NCI-H1694 treated with DMSO at 0.1 percent for 48 hours (cell line): ENCODE measurements at regions not wholly inside any gene's neighbourhood (a gene's known extent, or its start where the extent isn't known, plus 50 kb on each side); places are given as distances from the start of the nearest gene placed in this dataset.

Source experiments
- DNase-seq: peaks from one replicate; lab custom pipeline; 2025; lab: John Stamatoyannopoulos, UW

- DNase-seq, result no peak
Observed at GRCh38 chr2:19748073-19748375, 153.8 kb downstream of the TTC32 start.

GRCh38 chr2:19747310-19748072 lies 154.3 kb downstream of the TTC32 start:
- no peak for DNase-seq

GRCh38 chr2:19746611-19747309 lies 155.0 kb downstream of the TTC32 start:
- peak; percentile 15 for DNase-seq

- no peak for DNase-seq
Observed at GRCh38 chr2:19746137-19746600, 155.6 kb downstream of the TTC32 start.

GRCh38 chr2:19745318-19746136 lies 156.3 kb downstream of the TTC32 start:
- DNase-seq, result no peak

- DNase-seq, result no peak
Observed at GRCh38 chr2:19744456-19745199, 157.2 kb downstream of the TTC32 start.

- DNase-seq, result no peak
Observed at GRCh38 chr2:19743641-19744040, 158.1 kb downstream of the TTC32 start.

GRCh38 chr2:19742872-19743271 lies 158.9 kb downstream of the TTC32 start:
- DNase-seq, result no peak

- DNase-seq, result no peak
Observed at GRCh38 chr2:19739256-19739655, 162.5 kb downstream of the TTC32 start.

- DNase-seq, result no peak
Observed at GRCh38 chr2:19738707-19739106, 163.1 kb downstream of the TTC32 start.

GRCh38 chr2:19736191-19736831 lies 165.5 kb downstream of the TTC32 start:
- no peak for DNase-seq

GRCh38 chr2:19733951-19734425 lies 167.8 kb downstream of the TTC32 start:
- no peak for DNase-seq

- DNase-seq, result no peak
Observed at GRCh38 chr2:19733390-19733789, 168.4 kb downstream of the TTC32 start.

GRCh38 chr2:19732255-19732654 lies 169.5 kb downstream of the TTC32 start:
- no peak for DNase-seq

- no peak for DNase-seq
Observed at GRCh38 chr2:19731515-19731914, 170.3 kb downstream of the TTC32 start.

GRCh38 chr2:19731037-19731436 lies 170.7 kb downstream of the TTC32 start:
- no peak for DNase-seq

GRCh38 chr2:19728125-19728524 lies 173.7 kb downstream of the TTC32 start:
- DNase-seq, result no peak

GRCh38 chr2:19725392-19725791 lies 176.4 kb downstream of the TTC32 start:
- DNase-seq, result no peak

GRCh38 chr2:19723021-19723420 lies 178.8 kb downstream of the TTC32 start:
- DNase-seq, result no peak

- no peak for DNase-seq
Observed at GRCh38 chr2:19722531-19722971, 179.2 kb downstream of the TTC32 start.

GRCh38 chr2:19720306-19720705 lies 181.5 kb downstream of the TTC32 start:
- DNase-seq, result no peak
